ENCODE measurements at regions not wholly inside any gene's neighbourhood (a gene's known extent, or its start where the extent isn't known, plus 50 kb on each side); places are given as distances from the start of the nearest gene placed in this dataset.

DNA sequence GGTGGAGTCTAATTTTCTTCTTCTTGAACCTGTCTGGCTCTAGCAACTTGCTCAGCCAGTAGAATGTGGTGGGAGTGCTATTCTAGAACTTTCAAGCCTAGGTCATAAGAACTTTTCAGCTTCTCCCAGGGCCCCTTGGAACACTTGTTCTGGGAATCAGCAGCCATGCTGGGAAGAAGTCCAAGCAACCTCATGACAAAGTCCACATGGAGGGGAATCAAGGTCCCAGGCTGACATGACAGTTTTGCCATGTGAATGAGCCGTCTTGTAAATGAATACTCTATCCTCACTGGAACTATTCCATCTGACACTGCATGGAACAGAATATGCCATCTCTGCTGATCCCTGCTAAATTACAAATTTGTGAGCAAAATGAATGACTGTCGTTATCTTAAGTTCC is 214.2 kb upstream of the TBX3 start:
- Histone ChIP-seq H3K4me1 (ENCODE audit: low read depth) (no peaks in the 10 kb centered on the region), H3K36me3 (no peaks in the 10 kb centered on the region), H3K27ac (no peak overlapping the region), H3K4me3 (no peak overlapping the region), H3K27me3 (no peaks in the 10 kb centered on the region), H3K9me3 (ENCODE audit: low read depth) (no peaks in the 10 kb centered on the region)
- TF ChIP-seq, protein P1, sequence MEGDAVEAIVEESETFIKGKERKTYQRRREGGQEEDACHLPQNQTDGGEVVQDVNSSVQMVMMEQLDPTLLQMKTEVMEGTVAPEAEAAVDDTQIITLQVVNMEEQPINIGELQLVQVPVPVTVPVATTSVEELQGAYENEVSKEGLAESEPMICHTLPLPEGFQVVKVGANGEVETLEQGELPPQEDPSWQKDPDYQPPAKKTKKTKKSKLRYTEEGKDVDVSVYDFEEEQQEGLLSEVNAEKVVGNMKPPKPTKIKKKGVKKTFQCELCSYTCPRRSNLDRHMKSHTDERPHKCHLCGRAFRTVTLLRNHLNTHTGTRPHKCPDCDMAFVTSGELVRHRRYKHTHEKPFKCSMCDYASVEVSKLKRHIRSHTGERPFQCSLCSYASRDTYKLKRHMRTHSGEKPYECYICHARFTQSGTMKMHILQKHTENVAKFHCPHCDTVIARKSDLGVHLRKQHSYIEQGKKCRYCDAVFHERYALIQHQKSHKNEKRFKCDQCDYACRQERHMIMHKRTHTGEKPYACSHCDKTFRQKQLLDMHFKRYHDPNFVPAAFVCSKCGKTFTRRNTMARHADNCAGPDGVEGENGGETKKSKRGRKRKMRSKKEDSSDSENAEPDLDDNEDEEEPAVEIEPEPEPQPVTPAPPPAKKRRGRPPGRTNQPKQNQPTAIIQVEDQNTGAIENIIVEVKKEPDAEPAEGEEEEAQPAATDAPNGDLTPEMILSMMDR (IDR thresholded peaks at IDR 0.05; ENCODE audit: low read depth, low read length) = no peak
- no peak for DNase-seq (ENCODE audit: low read depth in 1 of 2, low spot score in 1 of 2)

DNA sequence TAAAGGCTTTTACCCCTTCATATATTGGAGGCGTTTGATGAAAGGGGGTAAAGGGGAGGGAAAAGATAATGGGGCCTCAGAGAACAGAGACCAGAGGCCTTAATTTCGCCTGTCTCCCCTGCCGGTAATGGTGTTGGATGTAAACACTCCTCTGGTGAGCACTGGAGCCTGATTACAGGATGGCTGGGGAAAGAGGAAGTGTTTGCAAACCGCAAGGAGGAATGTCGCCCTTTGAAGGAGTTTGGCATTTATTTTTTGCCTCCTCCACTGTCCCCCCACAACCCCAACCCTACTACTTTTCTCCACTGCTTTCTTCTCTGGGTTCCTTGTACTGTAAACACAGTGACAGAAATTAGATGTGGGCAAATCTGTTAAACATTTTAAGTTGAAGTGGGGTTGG is 211.9 kb upstream of the TBX3 start:
- no peak overlapping the region for H3K27ac ChIP-seq
- TF ChIP-seq, protein P1 (IDR thresholded peaks at IDR 0.05; ENCODE audit: low read depth, low read length) = no peak
- no peaks in the 10 kb centered on the region for H3K9me3 ChIP-seq (ENCODE audit: low read depth)
- no peak overlapping the region for H3K4me3 ChIP-seq
- H3K27me3 ChIP-seq = no peaks in the 10 kb centered on the region
- no peaks in the 10 kb centered on the region for H3K4me1 ChIP-seq (ENCODE audit: low read depth)
- DNase-seq (ENCODE audit: low read depth in 1 of 2, low spot score in 1 of 2) = peak in 1 of 2 donors; percentile 47
- no peaks in the 10 kb centered on the region for H3K36me3 ChIP-seq

DNA sequence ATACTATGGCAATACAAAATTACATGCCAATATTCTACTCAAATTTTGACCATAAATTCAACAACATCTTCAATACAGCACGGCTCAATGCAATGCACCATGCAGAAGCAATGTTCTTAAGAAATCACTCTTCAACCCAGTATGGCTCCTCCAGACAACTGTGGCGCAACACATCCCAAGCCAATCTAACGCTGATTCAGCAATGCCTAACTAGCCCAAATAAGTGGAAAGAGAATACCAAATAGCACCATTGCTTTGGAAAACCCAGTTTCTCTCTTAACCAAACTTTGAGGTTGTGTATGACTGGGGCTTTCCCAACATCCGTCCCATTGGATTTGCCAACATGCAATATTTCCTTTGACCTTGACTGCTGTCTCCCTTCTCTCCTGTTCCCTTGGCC is 211.1 kb upstream of the TBX3 start:
- Histone ChIP-seq H3K36me3 (no peaks in the 10 kb centered on the region), H3K4me3 (no peak overlapping the region), H3K4me1 (ENCODE audit: low read depth) (no peaks in the 10 kb centered on the region), H3K27ac (no peak overlapping the region), H3K27me3 (no peaks in the 10 kb centered on the region), H3K9me3 (ENCODE audit: low read depth) (no peaks in the 10 kb centered on the region)
- DNase-seq (ENCODE audit: low read depth in 1 of 2, low spot score in 1 of 2) = no peak
- TF ChIP-seq, protein P1 (IDR thresholded peaks at IDR 0.05; ENCODE audit: low read depth, low read length) = no peak

DNA sequence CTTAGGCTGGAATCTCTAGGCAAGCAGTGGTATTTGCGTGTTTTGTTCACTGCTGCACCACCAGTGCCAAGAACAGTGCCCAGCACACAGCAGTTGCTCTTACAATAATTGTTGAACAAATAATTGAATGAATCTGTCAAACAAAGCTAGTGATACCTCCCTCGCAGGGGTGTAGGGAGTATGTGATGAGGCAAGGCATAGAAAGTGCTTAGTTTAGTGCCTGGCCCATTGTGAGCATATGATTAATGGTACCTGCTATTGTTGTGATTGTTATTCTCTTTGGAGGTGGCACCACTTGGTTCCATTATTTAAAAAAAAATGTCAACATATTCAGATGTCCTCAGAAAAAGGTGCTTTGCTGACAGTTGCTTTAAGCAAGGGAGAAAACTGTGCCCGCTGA is 210.1 kb upstream of the TBX3 start:
- Histone ChIP-seq H3K4me3 (no peak overlapping the region), H3K36me3 (no peaks in the 10 kb centered on the region), H3K4me1 (ENCODE audit: low read depth) (no peaks in the 10 kb centered on the region), H3K27me3 (no peaks in the 10 kb centered on the region), H3K9me3 (ENCODE audit: low read depth) (no peaks in the 10 kb centered on the region), H3K27ac (no peak overlapping the region)
- no peak for DNase-seq (ENCODE audit: low read depth in 1 of 2, low spot score in 1 of 2)
- TF ChIP-seq, protein P1 (IDR thresholded peaks at IDR 0.05; ENCODE audit: low read depth, low read length) = no peak

DNA sequence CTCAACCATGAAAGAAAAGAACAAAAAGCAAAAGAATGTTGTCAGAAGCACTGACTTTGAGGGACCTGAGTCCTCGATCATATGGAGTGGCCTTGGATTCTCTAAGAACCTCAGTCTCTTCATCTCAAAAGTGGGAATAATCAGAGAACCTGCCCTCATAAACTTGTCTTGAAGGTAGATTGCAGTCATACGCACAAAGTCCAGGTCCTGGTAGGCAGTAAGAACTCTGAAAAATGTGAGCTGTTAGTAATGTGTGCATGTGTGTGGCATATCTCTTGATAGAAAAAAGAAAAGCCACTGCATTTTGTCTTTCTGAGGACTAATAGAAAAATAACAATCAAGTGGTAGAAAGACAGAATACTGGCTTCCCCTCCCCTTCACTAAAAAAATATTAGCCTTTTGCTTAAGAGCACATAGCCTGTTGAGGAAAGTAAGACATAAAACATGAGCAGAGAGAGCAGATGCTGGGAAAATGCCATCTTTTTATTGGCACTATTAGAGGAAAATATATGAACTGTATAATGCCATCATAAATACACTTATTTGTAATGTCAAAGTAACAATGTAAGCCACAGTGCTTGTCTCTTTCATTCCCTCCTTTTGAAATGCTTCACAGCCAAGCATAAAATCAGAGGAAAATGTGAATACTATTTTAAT is 205.1 kb upstream of the TBX3 start:
- H3K36me3 ChIP-seq = no peaks in the 10 kb centered on the region
- H3K27ac ChIP-seq = no peak overlapping the region
- no peak overlapping the region for H3K4me3 ChIP-seq
- TF ChIP-seq, protein P1 (IDR thresholded peaks at IDR 0.05; ENCODE audit: low read depth, low read length) = no peak
- no peaks in the 10 kb centered on the region for H3K27me3 ChIP-seq
- H3K9me3 ChIP-seq (ENCODE audit: low read depth) = no peaks in the 10 kb centered on the region
- H3K4me1 ChIP-seq (ENCODE audit: low read depth) = no peaks in the 10 kb centered on the region
- DNase-seq (ENCODE audit: low read depth in 1 of 2, low spot score in 1 of 2) = no peak
